ENCODE measurements at regions not wholly inside any gene's neighbourhood (a gene's known extent, or its start where the extent isn't known, plus 50 kb on each side); places are given as distances from the start of the nearest gene placed in this dataset.

DNA sequence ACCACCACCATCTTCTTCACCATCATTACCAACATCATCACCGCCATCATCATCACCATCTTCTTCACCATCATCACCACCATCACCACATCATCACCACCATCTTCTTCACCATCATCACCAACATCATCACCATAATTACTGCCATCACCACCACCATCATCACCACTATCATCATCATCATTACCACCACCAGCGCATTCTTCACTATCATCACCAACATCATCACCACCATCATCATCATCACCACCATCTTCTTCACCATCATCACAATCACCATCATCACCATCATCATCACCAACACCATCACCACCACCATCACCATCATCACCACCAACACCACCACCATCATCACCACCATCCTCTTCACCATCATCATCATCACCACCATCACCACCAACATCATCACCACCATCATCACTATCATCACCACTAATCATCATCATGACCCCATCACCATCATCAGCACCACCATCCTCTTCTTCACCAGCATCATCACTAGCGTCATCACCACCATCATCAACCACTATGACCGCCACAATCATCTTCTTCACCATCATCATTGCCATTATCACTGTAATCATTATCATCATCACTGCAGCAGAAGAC is 303.8 kb downstream of the CTTN start:
- Mint-ChIP-seq H3K9me3 (no peaks in the 10 kb centered on the region), H3K36me3 (ENCODE audit: low read depth) (peaks cover 2% of the 10 kb centered on the region), H3K4me1 (peaks cover 5% of the 10 kb centered on the region), H3K4me3 (no peak overlapping the region), H3K27ac (no peak overlapping the region), H3K27me3 (ENCODE audit: low read depth) (no peaks in the 10 kb centered on the region)
- TF ChIP-seq, protein P1, sequence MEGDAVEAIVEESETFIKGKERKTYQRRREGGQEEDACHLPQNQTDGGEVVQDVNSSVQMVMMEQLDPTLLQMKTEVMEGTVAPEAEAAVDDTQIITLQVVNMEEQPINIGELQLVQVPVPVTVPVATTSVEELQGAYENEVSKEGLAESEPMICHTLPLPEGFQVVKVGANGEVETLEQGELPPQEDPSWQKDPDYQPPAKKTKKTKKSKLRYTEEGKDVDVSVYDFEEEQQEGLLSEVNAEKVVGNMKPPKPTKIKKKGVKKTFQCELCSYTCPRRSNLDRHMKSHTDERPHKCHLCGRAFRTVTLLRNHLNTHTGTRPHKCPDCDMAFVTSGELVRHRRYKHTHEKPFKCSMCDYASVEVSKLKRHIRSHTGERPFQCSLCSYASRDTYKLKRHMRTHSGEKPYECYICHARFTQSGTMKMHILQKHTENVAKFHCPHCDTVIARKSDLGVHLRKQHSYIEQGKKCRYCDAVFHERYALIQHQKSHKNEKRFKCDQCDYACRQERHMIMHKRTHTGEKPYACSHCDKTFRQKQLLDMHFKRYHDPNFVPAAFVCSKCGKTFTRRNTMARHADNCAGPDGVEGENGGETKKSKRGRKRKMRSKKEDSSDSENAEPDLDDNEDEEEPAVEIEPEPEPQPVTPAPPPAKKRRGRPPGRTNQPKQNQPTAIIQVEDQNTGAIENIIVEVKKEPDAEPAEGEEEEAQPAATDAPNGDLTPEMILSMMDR (IDR thresholded peaks at IDR 0.05; ENCODE audit: unreplicated experiment in 3 of 3) = no peak

DNA sequence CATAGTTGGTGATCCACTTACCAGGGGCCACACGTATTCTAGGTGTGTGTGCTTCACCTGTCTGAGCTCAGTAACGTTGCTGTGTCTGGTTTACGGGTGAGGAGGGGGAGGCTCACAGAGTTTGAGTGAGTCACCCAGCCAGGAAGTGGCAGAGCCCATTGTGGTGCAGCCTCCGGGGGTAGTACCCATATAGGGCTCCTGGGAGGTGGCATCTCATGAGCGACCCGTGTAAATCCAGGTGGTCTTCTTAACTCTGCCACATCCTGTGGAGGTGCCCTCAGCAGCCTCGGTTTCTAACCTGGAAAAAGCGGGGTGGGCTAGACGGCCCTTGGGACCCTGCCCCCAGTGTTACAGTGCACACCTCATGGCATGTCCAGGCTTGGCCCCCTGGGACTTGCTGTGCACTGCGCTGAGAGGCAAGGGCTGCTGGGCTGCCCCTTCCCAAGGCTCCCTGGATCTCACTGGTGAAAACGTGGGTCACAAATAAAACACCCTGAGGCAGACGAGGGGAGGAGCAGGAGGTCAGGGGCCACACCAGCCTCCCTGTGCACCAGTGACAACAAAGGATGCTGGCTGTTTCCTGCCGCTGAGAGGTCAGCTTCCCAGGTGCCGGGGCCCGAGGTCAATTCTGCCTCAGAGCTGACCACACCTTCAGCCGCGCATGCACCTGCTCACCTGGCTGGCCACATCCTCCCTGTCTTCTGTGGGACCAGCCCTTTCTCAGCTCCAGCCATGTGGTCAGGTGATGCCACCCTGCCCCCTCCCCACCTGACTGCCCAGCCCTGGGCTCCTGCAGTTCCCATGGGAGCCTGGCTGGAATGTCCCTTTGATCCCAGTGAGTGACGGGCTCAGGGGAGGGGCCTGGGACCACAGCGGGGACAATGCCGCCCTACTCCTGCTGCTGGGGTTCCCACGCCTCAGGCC is 305.1 kb downstream of the CTTN start:
- no peaks in the 10 kb centered on the region for H3K9me3 Mint-ChIP-seq
- TF ChIP-seq, protein P1 (IDR thresholded peaks at IDR 0.05; ENCODE audit: unreplicated experiment in 3 of 3) = no peak
- peaks cover 9% of the 10 kb centered on the region for H3K27me3 Mint-ChIP-seq (ENCODE audit: low read depth)

DNA sequence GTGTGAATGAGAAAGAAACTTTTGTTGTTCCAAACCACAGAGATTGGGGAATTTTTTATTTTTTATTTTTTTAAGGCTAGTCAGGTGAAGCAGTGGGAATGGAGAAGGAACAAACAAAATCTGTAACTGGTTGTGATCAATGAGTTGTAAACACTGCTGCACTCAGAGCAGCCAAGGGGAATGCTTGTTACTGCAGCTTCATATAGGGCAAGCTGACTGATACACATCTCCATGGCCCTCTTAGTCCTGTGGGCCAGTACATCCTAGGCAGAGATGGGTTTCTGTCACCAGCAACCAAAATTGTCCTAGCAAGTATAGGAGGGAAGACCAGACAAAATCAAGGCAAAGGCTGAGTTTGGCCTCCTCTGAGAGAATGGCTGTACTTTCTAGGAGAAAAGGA is 306.8 kb downstream of the CTTN start:
- H3K36me3 Mint-ChIP-seq (ENCODE audit: low read depth) = no peaks in the 10 kb centered on the region
- TF ChIP-seq, protein P1 (IDR thresholded peaks at IDR 0.05; ENCODE audit: unreplicated experiment in 3 of 3) = no peak
- H3K4me3 Mint-ChIP-seq = no peak overlapping the region

More for the DNA sequence above, 305.1 kb downstream of the CTTN start:
- Mint-ChIP-seq H3K4me1 (peaks cover 5% of the 10 kb centered on the region), H3K36me3 (ENCODE audit: low read depth) (no peaks in the 10 kb centered on the region), H3K4me3 (no peak overlapping the region), H3K27ac (no peak overlapping the region)

DNA sequence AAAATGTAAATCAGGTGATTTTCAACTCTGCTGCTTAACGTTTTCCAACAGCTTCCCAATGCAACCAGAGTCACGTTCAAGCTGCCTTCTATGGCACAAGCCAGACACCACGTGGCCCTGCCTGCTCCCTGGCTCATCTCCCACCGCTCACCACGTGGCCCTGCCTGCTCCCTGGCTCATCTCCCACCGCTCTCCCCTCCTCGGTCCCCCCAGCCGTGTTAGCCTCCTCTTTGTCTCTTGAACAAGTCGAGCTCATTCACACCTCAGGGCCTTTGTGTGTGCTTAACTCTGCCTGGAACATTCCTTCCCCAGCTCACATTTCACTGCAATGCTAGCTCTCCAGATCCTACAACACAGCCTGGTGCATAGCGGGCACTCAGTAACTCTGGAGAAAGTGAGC is 307.6 kb downstream of the CTTN start:
- no peaks in the 10 kb centered on the region for H3K36me3 Mint-ChIP-seq (ENCODE audit: low read depth)
- TF ChIP-seq, protein P1 (IDR thresholded peaks at IDR 0.05; ENCODE audit: unreplicated experiment in 3 of 3) = no peak
- H3K27me3 Mint-ChIP-seq (ENCODE audit: low read depth) = peaks cover 17% of the 10 kb centered on the region
- no peak overlapping the region for H3K27ac Mint-ChIP-seq
- no peak overlapping the region for H3K4me3 Mint-ChIP-seq
- no peaks in the 10 kb centered on the region for H3K9me3 Mint-ChIP-seq
- H3K4me1 Mint-ChIP-seq = peaks cover 5% of the 10 kb centered on the region

More for the DNA sequence above, 306.8 kb downstream of the CTTN start:
- Mint-ChIP-seq H3K27ac (no peak overlapping the region), H3K9me3 (no peaks in the 10 kb centered on the region), H3K4me1 (no peaks in the 10 kb centered on the region), H3K27me3 (ENCODE audit: low read depth) (peaks cover 12% of the 10 kb centered on the region)

DNA sequence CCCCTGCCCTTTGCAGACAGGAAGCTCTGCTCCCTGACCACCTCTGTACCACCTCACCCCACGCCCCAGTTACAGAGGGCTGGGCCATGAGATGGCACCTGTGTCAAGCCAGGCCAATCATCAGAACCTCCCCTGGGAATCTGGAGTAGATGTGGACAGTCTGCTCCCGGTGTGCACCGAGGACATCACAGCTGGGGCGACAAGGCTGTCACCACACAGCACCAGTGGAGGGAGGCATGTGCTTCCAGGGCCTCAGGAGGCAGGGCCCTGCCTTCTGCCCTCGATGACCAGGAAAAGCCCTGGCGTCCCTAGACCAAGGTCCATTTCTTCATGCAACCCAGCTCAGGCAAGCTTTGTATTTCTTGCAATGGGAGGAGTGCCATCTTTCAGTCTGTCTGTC is 309.5 kb downstream of the CTTN start:
- TF ChIP-seq, protein P1 (IDR thresholded peaks at IDR 0.05; ENCODE audit: unreplicated experiment in 3 of 3) = no peak
- Mint-ChIP-seq H3K9me3 (no peaks in the 10 kb centered on the region), H3K36me3 (ENCODE audit: low read depth) (no peaks in the 10 kb centered on the region), H3K27ac (no peak overlapping the region), H3K4me3 (no peak overlapping the region), H3K4me1 (peaks cover 21% of the 10 kb centered on the region), H3K27me3 (ENCODE audit: low read depth) (peaks cover 22% of the 10 kb centered on the region)

Data from nephron (organoid).